Lower leg skin (tissue), 4 donors: ENCODE measurements at regions not wholly inside any gene's neighbourhood (a gene's known extent, or its start where the extent isn't known, plus 50 kb on each side); places are given as distances from the start of the nearest gene placed in this dataset.
"Not testable (repeated sequence)": the region's sequence is repeated elsewhere in the genome, so short reads cannot be mapped to it uniquely, and the experiment has no call there.

ENCODE experiments used
- DNase-seq, 2 donors: peaks; one replicate each; pipeline ENCODE4 v3.0.0-alpha.2; 2019; ENCODE audit warnings: low spot score in 2 of 2
- H3K4me3 ChIP-seq: fragments of 200-600 bp; sonication (generic); 2 replicates; pipeline ENCODE4 v1.5.1; 2017; ENCODE audit warnings: mild to moderate bottlenecking, low read depth; ENCODE audit not compliant: poor library complexity, severe bottlenecking
- CTCF ChIP-seq, 3 donors: fragments of 450-650 bp; IDR thresholded peaks; one replicate each; pipeline ENCODE4 v1.5.1; 2016; ENCODE audit warnings: antibody characterized with exemption in 3 of 3, mild to moderate bottlenecking in 3 of 3, moderate library complexity in 2 of 3
- POLR2A ChIP-seq, 2 donors: fragments of 450-650 bp; IDR thresholded peaks; one replicate each; pipeline ENCODE4 v1.6.1; 2016 to 2017; ENCODE audit warnings: antibody characterized with exemption in 2 of 2, mild to moderate bottlenecking in 1 of 2, moderate library complexity in 1 of 2
- WGBS, 2 donors: methylation state at CpG; one replicate each; pipeline ENCODE4 v1.1.5; 2018; 5-methylcytosine and 5-hydroxymethylcytosine counted together
- intact Hi-C: fragments of 100-400 bp; cut with DNase I; formaldehyde crosslinking; loops from one replicate; pipeline ENCODE4 v1.15.0; 2023; ENCODE audit warnings: low total_unique reads

- no peak for TF ChIP-seq CTCF (IDR thresholded peaks at IDR 0.05)
- no peak for TF ChIP-seq POLR2A (IDR thresholded peaks at IDR 0.05)
- intact Hi-C loops = no loop called here
- peak in 1 of 2 donors; percentile 20 for DNase-seq
- no peak overlapping the region for H3K4me3 ChIP-seq
- 79 to 93% methylated on average over 9 of the region's 9 CpGs for WGBS, 2 donors
These were observed 55.9 kb upstream of the PIK3CB start for GRCh38 chr3:138890555-138891187.

- TF ChIP-seq POLR2A (IDR thresholded peaks at IDR 0.05) (no peak), CTCF (IDR thresholded peaks at IDR 0.05) (no peak)
- DNase-seq = no peak
- no peak overlapping the region for H3K4me3 ChIP-seq
- intact Hi-C loops = no loop called here
- 98% methylated on average over 3 of the region's 3 CpGs for WGBS, 2 donors
These were observed 55.1 kb upstream of the PIK3CB start for GRCh38 chr3:138889792-138890191.

- 77 to 80% methylated on average over 2 of the region's 2 CpGs for WGBS, 2 donors
- H3K4me3 ChIP-seq = no peak overlapping the region
- DNase-seq = no peak
- TF ChIP-seq CTCF (IDR thresholded peaks at IDR 0.05) (no peak), POLR2A (IDR thresholded peaks at IDR 0.05) (no peak)
- intact Hi-C loops = no loop called here
These were observed 53.8 kb upstream of the PIK3CB start for GRCh38 chr3:138888560-138888959.

GRCh38 chr3:138886096-138886495 is 51.4 kb upstream of the PIK3CB start:
- DNase-seq, intact Hi-C loops, H3K4me3 ChIP-seq: not testable (repeated sequence)
- WGBS, 2 donors = 89 to 90% methylated on average over 5 of the region's 5 CpGs
